ENCODE measurements at regions not wholly inside any gene's neighbourhood (a gene's known extent, or its start where the extent isn't known, plus 50 kb on each side); places are given as distances from the start of the nearest gene placed in this dataset.

- intact Hi-C loops (cut with DNase I): no loop called here
- no peak overlapping the region for H3K9ac ChIP-seq (ENCODE audit: low read length in 3 of 3)
- no peaks in the 10 kb centered on the region for H3K36me3 ChIP-seq (ENCODE audit: control insufficient read depth in 2 of 3, insufficient read depth in 3 of 3, low read length in 3 of 3)
- FAIRE-seq: no peak
- no peak overlapping the region for H3K4me3 ChIP-seq (ENCODE audit: low read length in 3 of 3)
- H3K27ac ChIP-seq (ENCODE audit: low read depth in 2 of 2, low read length in 2 of 2): no peak overlapping the region
- TF ChIP-seq, protein P1, sequence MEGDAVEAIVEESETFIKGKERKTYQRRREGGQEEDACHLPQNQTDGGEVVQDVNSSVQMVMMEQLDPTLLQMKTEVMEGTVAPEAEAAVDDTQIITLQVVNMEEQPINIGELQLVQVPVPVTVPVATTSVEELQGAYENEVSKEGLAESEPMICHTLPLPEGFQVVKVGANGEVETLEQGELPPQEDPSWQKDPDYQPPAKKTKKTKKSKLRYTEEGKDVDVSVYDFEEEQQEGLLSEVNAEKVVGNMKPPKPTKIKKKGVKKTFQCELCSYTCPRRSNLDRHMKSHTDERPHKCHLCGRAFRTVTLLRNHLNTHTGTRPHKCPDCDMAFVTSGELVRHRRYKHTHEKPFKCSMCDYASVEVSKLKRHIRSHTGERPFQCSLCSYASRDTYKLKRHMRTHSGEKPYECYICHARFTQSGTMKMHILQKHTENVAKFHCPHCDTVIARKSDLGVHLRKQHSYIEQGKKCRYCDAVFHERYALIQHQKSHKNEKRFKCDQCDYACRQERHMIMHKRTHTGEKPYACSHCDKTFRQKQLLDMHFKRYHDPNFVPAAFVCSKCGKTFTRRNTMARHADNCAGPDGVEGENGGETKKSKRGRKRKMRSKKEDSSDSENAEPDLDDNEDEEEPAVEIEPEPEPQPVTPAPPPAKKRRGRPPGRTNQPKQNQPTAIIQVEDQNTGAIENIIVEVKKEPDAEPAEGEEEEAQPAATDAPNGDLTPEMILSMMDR (IDR thresholded peaks at IDR 0.05; ENCODE audit: borderline replicate concordance, extremely low read depth, insufficient read depth): no peak
- H3K27me3 ChIP-seq (ENCODE audit: control insufficient read depth, insufficient read depth, low read length): no peaks in the 10 kb centered on the region
- no peaks in the 10 kb centered on the region for H3K9me3 ChIP-seq (ENCODE audit: control insufficient read depth in 2 of 3, insufficient read depth in 1 of 3, low read length in 3 of 3)
- no peaks in the 10 kb centered on the region for H3K4me1 ChIP-seq (ENCODE audit: control insufficient read depth in 2 of 3, insufficient read depth in 2 of 3, low read depth in 1 of 3, low read length in 3 of 3)
- no peak for DNase-seq
Observed at GRCh38 chr14:85390236-85390635, 139.7 kb upstream of the FLRT2 start.

- TF ChIP-seq, protein P1 (IDR thresholded peaks at IDR 0.05; ENCODE audit: borderline replicate concordance, extremely low read depth, insufficient read depth): no peak
- no peaks in the 10 kb centered on the region for H3K4me1 ChIP-seq (ENCODE audit: control insufficient read depth in 2 of 3, insufficient read depth in 2 of 3, low read depth in 1 of 3, low read length in 3 of 3)
- no peak overlapping the region for H3K4me3 ChIP-seq (ENCODE audit: low read length in 3 of 3)
- no peak overlapping the region for H3K27ac ChIP-seq (ENCODE audit: low read depth in 2 of 2, low read length in 2 of 2)
- intact Hi-C loops (cut with DNase I): no loop called here
- no peak overlapping the region for H3K9ac ChIP-seq (ENCODE audit: low read length in 3 of 3)
- FAIRE-seq (no peak), DNase-seq (no peak)
- H3K9me3 ChIP-seq (ENCODE audit: control insufficient read depth in 2 of 3, insufficient read depth in 1 of 3, low read length in 3 of 3): no peaks in the 10 kb centered on the region
- no peaks in the 10 kb centered on the region for H3K36me3 ChIP-seq (ENCODE audit: control insufficient read depth in 2 of 3, insufficient read depth in 3 of 3, low read length in 3 of 3)
- H3K27me3 ChIP-seq (ENCODE audit: control insufficient read depth, insufficient read depth, low read length): no peaks in the 10 kb centered on the region
Observed at GRCh38 chr14:85391455-85391854, 138.5 kb upstream of the FLRT2 start.

DNA sequence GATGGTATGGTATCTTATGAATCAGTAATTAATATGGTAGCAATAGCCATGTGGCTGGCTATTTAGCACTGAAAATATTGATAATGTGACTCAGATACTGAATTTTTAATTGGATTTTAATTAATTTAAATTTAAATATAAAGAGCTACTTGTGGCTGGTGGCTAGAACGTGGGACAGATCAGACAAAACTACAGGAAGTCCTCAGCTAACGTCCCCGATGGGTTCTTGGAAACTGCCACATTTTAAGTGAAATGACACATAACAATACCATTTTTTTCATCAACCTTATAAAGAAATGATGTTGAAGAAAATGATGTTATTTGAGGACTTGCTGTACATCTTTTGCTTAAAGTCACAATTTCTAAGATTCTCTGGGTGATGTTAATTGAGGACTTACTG is 138.1 kb upstream of the FLRT2 start:
- Histone ChIP-seq H3K4me1 (ENCODE audit: control insufficient read depth in 2 of 3, insufficient read depth in 2 of 3, low read depth in 1 of 3, low read length in 3 of 3) (no peaks in the 10 kb centered on the region), H3K36me3 (ENCODE audit: control insufficient read depth in 2 of 3, insufficient read depth in 3 of 3, low read length in 3 of 3) (no peaks in the 10 kb centered on the region), H3K9ac (ENCODE audit: low read length in 3 of 3) (no peak overlapping the region), H3K27me3 (ENCODE audit: control insufficient read depth, insufficient read depth, low read length) (no peaks in the 10 kb centered on the region), H3K27ac (ENCODE audit: low read depth in 2 of 2, low read length in 2 of 2) (no peak overlapping the region), H3K9me3 (ENCODE audit: control insufficient read depth in 2 of 3, insufficient read depth in 1 of 3, low read length in 3 of 3) (no peaks in the 10 kb centered on the region), H3K4me3 (ENCODE audit: low read length in 3 of 3) (no peak overlapping the region)
- TF ChIP-seq, protein P1 (IDR thresholded peaks at IDR 0.05; ENCODE audit: borderline replicate concordance, extremely low read depth, insufficient read depth): no peak
- FAIRE-seq: no peak
- intact Hi-C loops (cut with DNase I): no loop called here
- DNase-seq: no peak

DNA sequence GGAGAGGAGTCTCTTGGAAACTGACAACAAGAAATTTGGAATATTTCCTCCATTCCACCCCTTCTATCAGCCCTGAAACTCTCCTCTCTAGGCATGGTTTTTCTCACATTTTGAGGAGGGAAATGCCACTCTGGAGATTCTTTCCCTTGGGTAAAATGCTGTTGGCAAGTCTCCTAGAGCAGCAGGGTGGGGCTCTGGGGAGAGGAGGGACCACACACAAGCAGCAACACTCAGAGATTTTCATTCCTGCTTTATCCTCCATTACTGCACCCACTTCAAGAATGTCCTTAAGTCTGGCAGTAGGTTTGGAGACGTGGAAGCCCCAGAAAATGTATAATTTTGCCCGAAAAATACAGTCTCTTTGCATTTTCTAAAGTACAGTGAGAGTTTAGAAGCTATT is 130.8 kb upstream of the FLRT2 start:
- H3K27me3 ChIP-seq (ENCODE audit: control insufficient read depth, insufficient read depth, low read length): no peaks in the 10 kb centered on the region
- TF ChIP-seq, protein P1 (IDR thresholded peaks at IDR 0.05; ENCODE audit: borderline replicate concordance, extremely low read depth, insufficient read depth): no peak
- intact Hi-C loops (cut with DNase I): no loop called here
- no peak overlapping the region for H3K4me3 ChIP-seq (ENCODE audit: low read length in 3 of 3)
- no peaks in the 10 kb centered on the region for H3K36me3 ChIP-seq (ENCODE audit: control insufficient read depth in 2 of 3, insufficient read depth in 3 of 3, low read length in 3 of 3)
- DNase-seq (no peak), FAIRE-seq (no peak)
- no peak overlapping the region for H3K9ac ChIP-seq (ENCODE audit: low read length in 3 of 3)
- no peaks in the 10 kb centered on the region for H3K9me3 ChIP-seq (ENCODE audit: control insufficient read depth in 2 of 3, insufficient read depth in 1 of 3, low read length in 3 of 3)
- no peak overlapping the region for H3K27ac ChIP-seq (ENCODE audit: low read depth in 2 of 2, low read length in 2 of 2)
- H3K4me1 ChIP-seq (ENCODE audit: control insufficient read depth in 2 of 3, insufficient read depth in 2 of 3, low read depth in 1 of 3, low read length in 3 of 3): no peaks in the 10 kb centered on the region

Measured in kidney (tissue), 13 donors.